Fibroblast of lung (primary cell): ENCODE measurements at regions not wholly inside any gene's neighbourhood (a gene's known extent, or its start where the extent isn't known, plus 50 kb on each side); places are given as distances from the start of the nearest gene placed in this dataset.

Experiments used
- CTCF ChIP-seq, 2 donors: IDR thresholded peaks in 1 of 2; conservative IDR thresholded peaks in 1 of 2; 1 replicate in 1 of 2; 2 replicates in 1 of 2; pipeline ENCODE4 v1.5.1; 2011 to 2012; ENCODE audit warnings: low read length in 2 of 2, control low read depth in 1 of 2, inconsistent platforms in 1 of 2, low read depth in 1 of 2, mild to moderate bottlenecking in 1 of 2
- EZH2 ChIP-seq: IDR thresholded peaks from 2 replicates; pipeline ENCODE4 v1.5.1; 2012; ENCODE audit warnings: low read length, control low read depth, mild to moderate bottlenecking; ENCODE audit errors: missing control alignments

- no peak for TF ChIP-seq EZH2
- TF ChIP-seq CTCF (conservative IDR thresholded peaks at IDR 0.05 in 1 of 2, IDR thresholded peaks at IDR 0.05 in 1 of 2; ENCODE audit: low read depth in 1 of 2, low read length in 2 of 2) = no peak
Observed at GRCh38 chr4:171472230-171472629, 341.0 kb upstream of the GALNTL6 start.
